ENCODE measurements at regions not wholly inside any gene's neighbourhood (a gene's known extent, or its start where the extent isn't known, plus 50 kb on each side); places are given as distances from the start of the nearest gene placed in this dataset.
A peak's percentile ranks its signal among the peaks of the same experiment; 100 is the strongest.

DNA sequence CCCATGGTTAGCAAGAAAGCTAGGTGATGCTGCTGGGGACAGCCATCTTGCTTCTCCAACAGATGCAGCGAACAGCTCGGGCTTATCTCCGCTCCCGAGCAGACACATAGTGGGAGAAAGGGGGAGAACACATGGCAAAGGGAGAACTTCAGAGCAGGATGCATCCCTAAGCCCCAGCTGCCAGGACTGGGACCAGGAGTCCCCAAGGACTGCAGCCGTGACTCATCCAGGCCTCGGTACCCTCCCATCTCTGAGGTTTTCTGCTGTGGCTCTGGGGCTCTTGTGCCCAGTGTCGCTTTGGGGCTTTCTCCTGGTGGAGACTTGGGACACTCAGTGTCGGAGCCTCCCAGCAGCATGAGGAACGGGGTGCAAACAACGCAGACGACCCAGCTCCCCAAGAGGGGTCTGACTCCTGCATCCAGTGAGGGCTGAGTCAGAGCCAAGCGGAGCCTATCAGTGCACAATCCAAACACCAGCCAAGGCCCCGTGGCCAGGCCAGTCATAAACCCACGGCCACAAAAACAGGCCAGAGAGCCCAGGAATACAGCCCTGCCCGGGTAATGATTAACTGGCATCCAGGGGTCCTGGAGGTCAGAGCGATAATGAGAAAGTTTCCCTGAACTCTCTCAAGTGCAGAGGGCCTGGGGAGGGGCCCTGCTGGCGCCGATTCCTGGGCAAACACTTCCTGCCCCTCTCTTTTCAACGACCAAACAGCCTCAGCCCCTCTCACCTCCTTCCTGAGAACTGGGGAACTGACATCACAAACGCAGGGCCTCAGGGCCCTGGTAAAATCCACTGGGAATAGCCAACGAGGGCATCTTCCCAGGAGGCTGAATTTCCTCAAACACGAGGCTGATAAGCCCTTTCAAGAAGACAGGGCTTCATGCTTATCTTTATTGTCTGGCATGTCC is 202.9 kb downstream of the USP12 start:
- ATAC-seq = no peak
- no peak for TF ChIP-seq POLR2A (IDR thresholded peaks at IDR 0.05)
- no peak for TF ChIP-seq EP300 (IDR thresholded peaks at IDR 0.05)
- no peak for TF ChIP-seq POLR2AphosphoS5 (IDR thresholded peaks at IDR 0.05)
- TF ChIP-seq, protein P1, sequence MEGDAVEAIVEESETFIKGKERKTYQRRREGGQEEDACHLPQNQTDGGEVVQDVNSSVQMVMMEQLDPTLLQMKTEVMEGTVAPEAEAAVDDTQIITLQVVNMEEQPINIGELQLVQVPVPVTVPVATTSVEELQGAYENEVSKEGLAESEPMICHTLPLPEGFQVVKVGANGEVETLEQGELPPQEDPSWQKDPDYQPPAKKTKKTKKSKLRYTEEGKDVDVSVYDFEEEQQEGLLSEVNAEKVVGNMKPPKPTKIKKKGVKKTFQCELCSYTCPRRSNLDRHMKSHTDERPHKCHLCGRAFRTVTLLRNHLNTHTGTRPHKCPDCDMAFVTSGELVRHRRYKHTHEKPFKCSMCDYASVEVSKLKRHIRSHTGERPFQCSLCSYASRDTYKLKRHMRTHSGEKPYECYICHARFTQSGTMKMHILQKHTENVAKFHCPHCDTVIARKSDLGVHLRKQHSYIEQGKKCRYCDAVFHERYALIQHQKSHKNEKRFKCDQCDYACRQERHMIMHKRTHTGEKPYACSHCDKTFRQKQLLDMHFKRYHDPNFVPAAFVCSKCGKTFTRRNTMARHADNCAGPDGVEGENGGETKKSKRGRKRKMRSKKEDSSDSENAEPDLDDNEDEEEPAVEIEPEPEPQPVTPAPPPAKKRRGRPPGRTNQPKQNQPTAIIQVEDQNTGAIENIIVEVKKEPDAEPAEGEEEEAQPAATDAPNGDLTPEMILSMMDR (IDR thresholded peaks at IDR 0.05) = no peak
- WGBS, 2 donors (ENCODE audit: low coverage in 1 of 2) = 52 to 87% methylated on average over 3 of the region's 22 CpGs
- Histone ChIP-seq H3K4me3 (no peak overlapping the region), H3K27me3 (no peaks in the 10 kb centered on the region), H3K9me3 (no peaks in the 10 kb centered on the region), H3K27ac (no peak overlapping the region), H3K4me1 (peaks cover 0 to 32% (median 6%) of the 10 kb centered on the region in 3 donors), H3K36me3 (no peaks in the 10 kb centered on the region)

DNA sequence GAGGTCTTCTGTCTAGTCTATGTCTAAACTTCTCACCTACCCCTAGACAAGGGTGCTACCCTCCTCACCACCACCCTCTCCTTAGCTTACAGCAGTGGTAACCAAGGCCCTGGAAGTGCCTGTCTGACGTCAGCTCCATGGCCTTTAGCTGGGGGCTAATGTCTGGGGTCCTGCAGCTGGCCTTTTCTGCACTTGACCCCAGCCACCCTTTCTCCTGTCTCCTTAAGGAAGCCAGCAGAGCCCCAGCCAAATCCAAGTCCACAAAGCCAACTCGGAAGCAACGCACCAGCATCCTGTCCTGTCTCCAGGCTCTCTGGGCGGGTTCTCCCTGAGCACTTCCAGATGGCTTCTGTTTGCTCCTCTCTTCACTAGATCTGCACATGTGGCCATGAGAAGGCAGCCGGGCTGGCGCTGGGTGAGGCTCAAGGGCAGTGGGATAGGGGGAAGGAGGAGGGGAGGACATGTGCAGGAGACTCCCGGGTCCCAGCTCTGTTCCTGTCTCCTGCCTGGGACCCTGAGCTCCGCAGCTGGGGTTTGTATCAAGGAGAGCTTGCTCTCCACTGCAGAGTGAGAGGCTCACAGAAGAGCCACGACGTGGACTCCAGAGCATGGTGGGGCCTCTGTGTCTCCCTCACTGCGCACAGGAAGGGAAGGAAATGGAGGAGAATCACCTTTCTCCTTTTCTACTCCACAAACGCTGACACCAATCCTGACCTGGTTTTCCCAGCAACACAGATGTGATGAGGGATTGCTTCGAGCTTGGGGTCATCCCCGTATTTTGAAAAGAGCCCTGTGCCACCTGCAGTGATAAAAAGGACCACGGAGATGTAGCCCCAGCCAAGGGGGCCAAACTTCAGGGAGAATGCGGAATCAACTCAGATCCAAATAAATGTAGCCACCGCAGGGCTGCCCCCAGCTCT is 204.2 kb downstream of the USP12 start:
- Histone ChIP-seq H3K27me3 (no peaks in the 10 kb centered on the region), H3K4me3 (no peak overlapping the region), H3K27ac (no peak overlapping the region), H3K36me3 (no peaks in the 10 kb centered on the region), H3K9me3 (no peaks in the 10 kb centered on the region), H3K4me1 (peaks cover 0 to 32% (median 6%) of the 10 kb centered on the region in 3 donors)
- TF ChIP-seq, protein P1 (IDR thresholded peaks at IDR 0.05) = no peak
- TF ChIP-seq POLR2A (IDR thresholded peaks at IDR 0.05) = no peak
- no peak for TF ChIP-seq POLR2AphosphoS5 (IDR thresholded peaks at IDR 0.05)
- TF ChIP-seq EP300 (IDR thresholded peaks at IDR 0.05) = no peak
- WGBS, 2 donors (ENCODE audit: low coverage in 1 of 2) = 60 to 68% methylated on average over 4 to 12 of the region's 17 CpGs
- no peak for ATAC-seq

DNA sequence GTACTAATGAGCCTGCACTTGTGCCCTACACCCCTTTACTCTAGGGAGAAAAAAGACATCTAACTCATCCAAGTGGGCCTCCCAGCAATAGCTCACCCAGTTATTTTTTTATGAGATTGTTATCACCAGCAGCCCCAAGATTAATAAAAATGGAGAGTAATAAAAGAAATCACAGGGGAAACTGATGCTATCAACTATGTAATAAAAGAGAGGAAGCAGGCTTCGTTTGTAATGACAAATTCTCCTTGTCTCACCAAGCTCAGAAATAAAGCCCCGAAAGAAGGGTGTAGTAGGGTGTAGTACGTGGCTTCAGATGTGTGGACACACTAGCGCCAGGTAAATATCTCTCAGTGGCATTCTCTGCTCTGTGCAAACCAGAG is 204.9 kb downstream of the USP12 start:
- Histone ChIP-seq H3K4me1 (peaks cover 0 to 32% (median 6%) of the 10 kb centered on the region in 3 donors), H3K27ac (no peak overlapping the region), H3K27me3 (no peaks in the 10 kb centered on the region), H3K9me3 (no peaks in the 10 kb centered on the region), H3K4me3 (no peak overlapping the region), H3K36me3 (no peaks in the 10 kb centered on the region)
- no peak for ATAC-seq
- 67 to 81% methylated on average over 3 to 4 of the region's 4 CpGs for WGBS, 2 donors (ENCODE audit: low coverage in 1 of 2)
- no peak for TF ChIP-seq POLR2AphosphoS5 (IDR thresholded peaks at IDR 0.05)
- TF ChIP-seq POLR2A (IDR thresholded peaks at IDR 0.05) = no peak
- TF ChIP-seq, protein P1 (IDR thresholded peaks at IDR 0.05) = no peak
- TF ChIP-seq EP300 (IDR thresholded peaks at IDR 0.05) = no peak

DNA sequence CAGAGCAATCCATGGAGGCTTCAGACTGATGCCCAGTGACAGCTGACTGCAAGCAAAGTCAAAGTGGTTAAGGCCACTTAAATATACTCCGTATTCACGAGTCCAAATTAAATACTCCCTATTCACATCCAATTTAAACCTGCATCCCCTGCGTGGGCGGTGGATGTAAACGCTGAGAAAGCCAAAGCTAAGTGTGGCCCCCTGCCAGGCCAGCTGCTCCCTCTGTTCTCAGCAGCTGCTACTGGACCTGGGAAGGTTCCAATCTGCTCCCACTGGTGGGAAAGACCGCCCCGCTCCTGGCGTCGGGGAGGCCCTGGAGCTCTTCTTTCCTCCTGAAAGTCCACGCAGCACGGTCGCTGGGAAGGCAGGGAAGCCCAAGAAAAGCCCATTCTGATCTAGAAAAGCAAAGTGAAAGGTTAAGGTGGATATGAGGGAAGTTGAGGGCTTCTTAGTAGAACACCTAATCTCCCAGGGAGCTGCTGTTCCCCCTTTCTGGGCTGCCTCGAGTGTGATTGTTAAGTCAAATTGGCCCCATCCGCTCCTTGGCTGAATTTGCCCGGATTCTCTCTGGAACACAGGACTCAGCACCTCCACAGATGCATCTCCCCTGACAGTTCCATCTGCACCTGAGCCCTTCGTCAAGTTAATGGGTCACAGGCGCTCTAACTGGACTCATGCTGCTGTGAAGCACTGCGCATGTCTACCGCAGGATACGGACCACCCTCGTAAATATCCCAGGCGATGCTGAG is 205.5 kb downstream of the USP12 start:
- H3K4me3 ChIP-seq = no peak overlapping the region
- 53 to 57% methylated on average over 11 to 12 of the region's 22 CpGs for WGBS, 2 donors (ENCODE audit: low coverage in 1 of 2)
- peaks cover 0 to 32% (median 6%) of the 10 kb centered on the region in 3 donors for H3K4me1 ChIP-seq
- no peak for ATAC-seq
- H3K36me3 ChIP-seq = no peaks in the 10 kb centered on the region
- no peaks in the 10 kb centered on the region for H3K27me3 ChIP-seq
- peak overlapping the region in 1 of 4 donors; percentile 12 for H3K27ac ChIP-seq
- H3K9me3 ChIP-seq = no peaks in the 10 kb centered on the region
- no peak for TF ChIP-seq POLR2A (IDR thresholded peaks at IDR 0.05)
- TF ChIP-seq EP300 (IDR thresholded peaks at IDR 0.05) = no peak
- TF ChIP-seq POLR2AphosphoS5 (IDR thresholded peaks at IDR 0.05) = peak; percentile 48
- TF ChIP-seq, protein P1 (IDR thresholded peaks at IDR 0.05) = no peak

All from gastroesophageal sphincter (tissue), 4 donors.